ENCODE measurements at regions not wholly inside any gene's neighbourhood (a gene's known extent, or its start where the extent isn't known, plus 50 kb on each side); places are given as distances from the start of the nearest gene placed in this dataset.

DNA sequence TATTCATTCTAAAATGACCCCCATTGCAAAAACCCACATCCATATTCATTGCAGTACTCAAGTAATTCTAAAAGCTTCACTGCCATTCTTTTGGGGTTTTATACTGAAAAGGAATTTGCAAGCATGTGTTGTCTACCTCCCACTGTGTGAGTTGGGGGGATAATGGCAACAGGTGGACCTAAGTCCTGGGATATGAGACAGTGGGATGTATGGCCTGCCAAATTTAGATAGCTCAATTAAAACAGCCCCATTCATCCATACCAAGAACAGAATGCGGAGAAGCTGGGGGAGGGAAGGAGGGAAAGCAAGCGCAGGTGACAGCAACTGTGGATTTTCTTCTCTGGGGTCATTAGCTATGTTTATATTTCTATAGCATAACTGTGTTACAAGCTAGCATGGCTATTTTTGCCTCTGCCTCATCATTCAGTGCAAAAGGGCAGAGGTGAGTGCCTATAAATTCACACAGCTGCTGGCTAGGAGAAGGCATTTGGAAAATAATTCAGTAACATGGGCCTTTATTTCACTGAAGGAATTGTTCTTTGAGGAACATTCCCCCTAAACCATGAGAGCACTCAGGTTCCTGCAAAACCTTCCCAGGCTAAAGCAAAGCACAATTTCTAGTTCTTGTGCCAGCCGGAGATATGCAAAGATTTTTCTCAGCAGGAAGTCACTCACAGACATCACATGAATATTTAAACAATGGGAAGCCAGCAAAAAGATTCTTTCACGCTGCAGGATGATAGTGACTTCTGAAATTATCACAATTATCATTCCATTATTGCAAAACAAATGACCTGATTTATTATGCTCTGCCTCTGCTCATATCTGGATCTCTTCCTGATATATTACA is 393.9 kb upstream of the ACVR2A start:
- H3K36me3 ChIP-seq (ENCODE audit: control insufficient read depth, insufficient read depth, low read length): no peaks in the 10 kb centered on the region
- H3K4me3 ChIP-seq (ENCODE audit: low read depth, low read length): no peak overlapping the region
- no peaks in the 10 kb centered on the region for H3K27me3 ChIP-seq (ENCODE audit: control insufficient read depth, insufficient read depth, low read length)
- H3K27ac ChIP-seq (ENCODE audit: low read depth, low read length): no peak overlapping the region
- peaks cover 11% of the 10 kb centered on the region; the same call in 1 of the 2 replicates for H3K9me3 ChIP-seq (ENCODE audit: control insufficient read depth, insufficient read depth, low read depth, low read length)
- H3K4me1 ChIP-seq (ENCODE audit: control insufficient read depth, insufficient read depth, low read length): peaks cover 30% of the 10 kb centered on the region
- H3K9ac ChIP-seq (ENCODE audit: low read length): no peak overlapping the region

DNA sequence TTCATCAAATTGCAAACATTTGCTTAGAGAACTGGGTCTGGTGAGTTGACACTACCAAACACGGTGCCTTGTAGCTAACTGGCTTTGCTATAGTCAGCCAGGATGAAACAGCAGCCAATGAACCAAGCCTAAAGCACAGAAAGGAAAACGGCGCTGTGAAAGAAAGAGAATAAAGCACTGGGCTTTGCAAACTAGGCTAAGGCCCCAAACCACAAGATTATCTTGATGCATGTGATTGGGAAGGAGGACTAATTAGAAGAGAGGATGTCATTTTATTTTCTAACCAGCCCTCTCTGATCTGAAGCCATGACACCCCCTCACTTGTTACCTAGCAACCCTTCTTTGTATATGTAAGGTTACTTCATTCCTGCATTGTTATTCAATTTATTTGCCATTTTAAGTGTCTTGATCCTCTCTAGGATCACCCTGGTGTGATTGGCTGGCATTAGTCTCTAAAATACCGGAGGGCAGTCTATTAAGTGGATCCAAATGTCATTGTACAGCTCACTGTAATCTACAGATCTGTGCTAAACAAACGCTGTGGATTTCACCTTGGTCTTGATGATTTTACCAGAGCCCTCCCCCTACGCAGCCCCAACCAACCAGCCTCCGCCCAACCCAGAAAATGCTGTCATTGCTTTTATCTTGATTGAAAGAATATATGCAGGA is 395.4 kb upstream of the ACVR2A start:
- H3K4me3 ChIP-seq (ENCODE audit: low read depth, low read length): peak overlapping the region; percentile 35
- no peaks in the 10 kb centered on the region for H3K36me3 ChIP-seq (ENCODE audit: control insufficient read depth, insufficient read depth, low read length)
- H3K27me3 ChIP-seq (ENCODE audit: control insufficient read depth, insufficient read depth, low read length): no peaks in the 10 kb centered on the region
- H3K27ac ChIP-seq (ENCODE audit: low read depth, low read length): no peak overlapping the region
- H3K9me3 ChIP-seq (ENCODE audit: control insufficient read depth, insufficient read depth, low read depth, low read length): peaks cover 12% of the 10 kb centered on the region; the same call in 1 of the 2 replicates
- H3K9ac ChIP-seq (ENCODE audit: low read length): peak overlapping the region; percentile 37
- peaks cover 30% of the 10 kb centered on the region for H3K4me1 ChIP-seq (ENCODE audit: control insufficient read depth, insufficient read depth, low read length)

DNA sequence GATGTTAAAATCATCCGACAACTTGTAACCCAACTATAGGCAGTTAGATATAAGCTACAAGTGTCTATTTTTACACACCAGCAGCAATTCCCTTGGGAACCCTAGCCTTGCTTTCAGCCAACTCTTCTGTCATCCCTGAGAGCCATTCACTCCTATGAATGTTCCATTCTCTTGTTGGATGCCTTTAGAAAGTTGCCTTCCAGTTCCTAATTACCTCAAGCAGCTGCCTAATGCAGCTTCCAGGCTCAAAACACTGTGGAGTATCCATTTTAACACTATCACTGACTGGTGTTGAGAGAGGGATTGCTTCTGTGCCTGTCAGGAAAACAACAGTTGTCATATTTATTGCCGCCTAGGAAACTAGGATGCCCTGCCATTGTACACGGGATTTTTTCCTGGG is 402.0 kb upstream of the ACVR2A start:
- no peaks in the 10 kb centered on the region for H3K36me3 ChIP-seq (ENCODE audit: control insufficient read depth, insufficient read depth, low read length)
- H3K4me3 ChIP-seq (ENCODE audit: low read depth, low read length): no peak overlapping the region
- no peak overlapping the region for H3K9ac ChIP-seq (ENCODE audit: low read length)
- no peak overlapping the region for H3K27ac ChIP-seq (ENCODE audit: low read depth, low read length)
- no peaks in the 10 kb centered on the region for H3K27me3 ChIP-seq (ENCODE audit: control insufficient read depth, insufficient read depth, low read length)
- H3K9me3 ChIP-seq (ENCODE audit: control insufficient read depth, insufficient read depth, low read depth, low read length): peaks cover 12% of the 10 kb centered on the region; the same call in 1 of the 2 replicates
- no peaks in the 10 kb centered on the region; the same call in 1 of the 2 replicates for H3K4me1 ChIP-seq (ENCODE audit: control insufficient read depth, insufficient read depth, low read length)

DNA sequence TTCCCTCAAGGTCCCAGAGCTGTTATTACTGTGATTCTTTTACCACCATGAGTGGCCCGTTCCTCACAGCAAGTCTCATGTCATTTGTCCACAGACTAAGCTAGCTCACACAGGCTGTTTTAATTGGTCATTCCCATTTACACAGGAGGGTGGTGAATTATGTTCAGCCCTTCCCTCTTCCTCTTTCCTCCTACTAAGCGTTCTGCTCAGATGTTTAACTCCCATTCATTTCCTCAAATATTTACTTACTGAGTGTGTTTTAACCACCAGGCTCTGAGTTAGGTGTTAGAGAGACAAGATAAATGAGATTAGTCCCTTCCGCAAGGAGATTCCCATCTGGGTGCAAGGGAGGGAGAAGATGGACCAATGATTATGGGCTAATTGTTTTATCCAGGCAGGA is 403.6 kb upstream of the ACVR2A start:
- Histone ChIP-seq H3K36me3 (ENCODE audit: control insufficient read depth, insufficient read depth, low read length) (no peaks in the 10 kb centered on the region), H3K27me3 (ENCODE audit: control insufficient read depth, insufficient read depth, low read length) (no peaks in the 10 kb centered on the region), H3K9ac (ENCODE audit: low read length) (no peak overlapping the region), H3K4me1 (ENCODE audit: control insufficient read depth, insufficient read depth, low read length) (no peaks in the 10 kb centered on the region; the same call in 1 of the 2 replicates), H3K4me3 (ENCODE audit: low read depth, low read length) (no peak overlapping the region), H3K27ac (ENCODE audit: low read depth, low read length) (no peak overlapping the region), H3K9me3 (ENCODE audit: control insufficient read depth, insufficient read depth, low read depth, low read length) (peaks cover 4% of the 10 kb centered on the region; the same call in 1 of the 2 replicates)

DNA sequence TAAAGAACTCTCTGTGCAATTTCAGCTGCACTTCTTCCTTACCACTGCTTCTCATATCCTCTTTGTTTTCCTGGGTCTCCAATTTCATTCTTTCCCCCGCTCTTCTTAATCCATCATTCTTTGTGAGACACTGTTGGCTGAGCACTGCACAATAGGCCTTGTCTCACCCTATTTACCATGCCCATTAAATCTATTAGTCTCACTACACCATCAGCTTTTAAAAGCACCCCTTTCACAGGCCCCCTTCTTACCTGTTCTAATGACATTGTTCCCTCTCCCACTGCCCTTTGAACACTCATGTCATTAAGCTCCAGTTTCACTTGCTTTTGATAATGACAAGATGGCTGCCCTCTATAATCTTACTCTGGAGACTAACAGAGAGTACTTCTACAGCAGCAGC is 404.1 kb upstream of the ACVR2A start:
- no peak overlapping the region for H3K27ac ChIP-seq (ENCODE audit: low read depth, low read length)
- H3K27me3 ChIP-seq (ENCODE audit: control insufficient read depth, insufficient read depth, low read length): no peaks in the 10 kb centered on the region
- no peaks in the 10 kb centered on the region for H3K36me3 ChIP-seq (ENCODE audit: control insufficient read depth, insufficient read depth, low read length)
- no peaks in the 10 kb centered on the region for H3K9me3 ChIP-seq (ENCODE audit: control insufficient read depth, insufficient read depth, low read depth, low read length)
- H3K4me1 ChIP-seq (ENCODE audit: control insufficient read depth, insufficient read depth, low read length): no peaks in the 10 kb centered on the region; the same call in 1 of the 2 replicates
- no peak overlapping the region for H3K4me3 ChIP-seq (ENCODE audit: low read depth, low read length)
- H3K9ac ChIP-seq (ENCODE audit: low read length): no peak overlapping the region

DNA sequence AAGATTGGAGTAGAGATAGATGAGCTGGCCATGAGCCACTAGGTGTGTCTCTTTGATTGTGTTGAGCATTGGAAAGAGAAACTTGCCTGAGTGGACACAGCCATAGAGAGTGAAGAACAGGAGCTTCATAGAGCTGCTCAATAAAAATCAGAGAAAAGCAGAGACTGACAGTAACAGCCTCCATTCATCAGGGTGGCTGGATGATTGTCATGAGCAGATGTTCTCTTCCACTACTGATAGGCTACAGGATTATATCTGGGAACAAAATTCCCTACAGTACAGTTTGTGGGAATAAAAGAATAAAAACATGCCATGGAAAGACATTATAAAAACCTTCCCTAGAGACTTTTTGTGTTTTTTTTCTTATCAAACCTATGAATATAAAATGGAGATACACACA is 404.8 kb upstream of the ACVR2A start:
- no peaks in the 10 kb centered on the region; the same call in 1 of the 2 replicates for H3K4me1 ChIP-seq (ENCODE audit: control insufficient read depth, insufficient read depth, low read length)
- no peaks in the 10 kb centered on the region for H3K9me3 ChIP-seq (ENCODE audit: control insufficient read depth, insufficient read depth, low read depth, low read length)
- no peaks in the 10 kb centered on the region for H3K27me3 ChIP-seq (ENCODE audit: control insufficient read depth, insufficient read depth, low read length)
- no peak overlapping the region for H3K27ac ChIP-seq (ENCODE audit: low read depth, low read length)
- no peak overlapping the region for H3K9ac ChIP-seq (ENCODE audit: low read length)
- H3K4me3 ChIP-seq (ENCODE audit: low read depth, low read length): no peak overlapping the region
- no peaks in the 10 kb centered on the region for H3K36me3 ChIP-seq (ENCODE audit: control insufficient read depth, insufficient read depth, low read length)

DNA sequence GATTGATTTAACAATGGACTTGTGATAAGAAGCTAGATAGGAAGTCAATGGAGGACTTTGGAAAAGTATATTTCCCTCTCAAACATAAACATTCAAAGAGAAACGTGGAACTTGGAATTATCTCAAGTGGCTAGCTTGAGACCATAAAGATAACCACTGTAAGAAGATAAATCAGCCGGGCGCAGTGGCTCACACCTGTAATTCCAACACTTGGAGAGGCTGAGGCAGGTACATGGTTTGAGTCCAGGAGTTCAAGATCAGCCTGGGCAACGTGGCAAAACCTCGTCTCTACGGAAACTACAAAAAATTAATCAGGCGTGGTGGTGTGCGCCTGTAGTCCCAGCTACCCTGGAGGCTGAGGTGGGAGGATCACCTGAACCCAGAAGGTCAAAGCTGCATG is 405.9 kb upstream of the ACVR2A start:
- H3K27me3 ChIP-seq (ENCODE audit: control insufficient read depth, insufficient read depth, low read length): no peaks in the 10 kb centered on the region
- H3K4me3 ChIP-seq (ENCODE audit: low read depth, low read length): no peak overlapping the region
- H3K27ac ChIP-seq (ENCODE audit: low read depth, low read length): no peak overlapping the region
- H3K9me3 ChIP-seq (ENCODE audit: control insufficient read depth, insufficient read depth, low read depth, low read length): no peaks in the 10 kb centered on the region
- H3K4me1 ChIP-seq (ENCODE audit: control insufficient read depth, insufficient read depth, low read length): no peaks in the 10 kb centered on the region; the same call in 1 of the 2 replicates
- no peak overlapping the region for H3K9ac ChIP-seq (ENCODE audit: low read length)
- H3K36me3 ChIP-seq (ENCODE audit: control insufficient read depth, insufficient read depth, low read length): no peaks in the 10 kb centered on the region

DNA sequence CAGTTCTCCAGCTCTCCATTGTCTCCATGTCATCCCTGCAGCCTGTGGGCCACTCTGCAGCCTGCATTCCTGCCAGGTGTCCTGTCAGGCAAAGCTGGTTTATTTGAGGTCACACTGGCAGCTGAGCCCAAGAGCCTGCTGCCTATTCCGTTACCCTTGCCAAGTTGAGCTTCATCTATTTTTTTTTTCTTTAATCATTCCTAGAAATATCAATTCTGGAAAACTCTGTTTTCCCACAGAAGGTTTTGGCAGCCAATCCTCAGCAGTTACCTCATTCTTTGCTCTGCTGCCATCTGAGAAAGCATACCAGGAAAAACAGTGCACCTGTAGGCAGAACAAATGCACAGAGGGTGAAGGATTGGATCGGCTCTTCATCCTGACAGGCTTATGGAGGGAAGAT is 411.0 kb upstream of the ACVR2A start:
- no peak overlapping the region for H3K9ac ChIP-seq (ENCODE audit: low read length)
- H3K9me3 ChIP-seq (ENCODE audit: control insufficient read depth, insufficient read depth, low read depth, low read length): no peaks in the 10 kb centered on the region
- H3K27ac ChIP-seq (ENCODE audit: low read depth, low read length): no peak overlapping the region
- no peak overlapping the region for H3K4me3 ChIP-seq (ENCODE audit: low read depth, low read length)
- H3K27me3 ChIP-seq (ENCODE audit: control insufficient read depth, insufficient read depth, low read length): no peaks in the 10 kb centered on the region
- H3K36me3 ChIP-seq (ENCODE audit: control insufficient read depth, insufficient read depth, low read length): no peaks in the 10 kb centered on the region
- no peaks in the 10 kb centered on the region for H3K4me1 ChIP-seq (ENCODE audit: control insufficient read depth, insufficient read depth, low read length)

DNA sequence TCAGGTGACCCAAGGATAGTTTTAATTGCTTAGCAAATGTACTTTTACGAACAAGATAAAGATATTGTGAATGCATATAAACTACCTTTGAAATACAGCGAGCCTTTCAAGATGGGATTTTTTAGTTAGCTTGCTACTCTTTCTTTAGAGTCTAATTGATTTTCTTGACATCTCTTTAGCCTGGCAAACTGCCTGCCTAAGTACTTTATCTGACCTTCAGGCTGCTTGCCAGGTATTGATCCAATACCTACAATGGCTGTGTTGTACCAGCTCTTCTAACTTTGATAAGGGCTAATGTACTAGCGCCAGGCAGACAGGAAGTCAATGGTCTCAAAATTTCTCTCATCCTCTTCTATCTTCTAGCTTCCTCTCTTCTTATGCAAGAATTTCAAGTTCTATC is 414.4 kb upstream of the ACVR2A start:
- Histone ChIP-seq H3K27me3 (ENCODE audit: control insufficient read depth, insufficient read depth, low read length) (no peaks in the 10 kb centered on the region), H3K4me1 (ENCODE audit: control insufficient read depth, insufficient read depth, low read length) (no peaks in the 10 kb centered on the region), H3K27ac (ENCODE audit: low read depth, low read length) (no peak overlapping the region), H3K9me3 (ENCODE audit: control insufficient read depth, insufficient read depth, low read depth, low read length) (no peaks in the 10 kb centered on the region), H3K36me3 (ENCODE audit: control insufficient read depth, insufficient read depth, low read length) (no peaks in the 10 kb centered on the region), H3K4me3 (ENCODE audit: low read depth, low read length) (no peak overlapping the region), H3K9ac (ENCODE audit: low read length) (no peak overlapping the region)

DNA sequence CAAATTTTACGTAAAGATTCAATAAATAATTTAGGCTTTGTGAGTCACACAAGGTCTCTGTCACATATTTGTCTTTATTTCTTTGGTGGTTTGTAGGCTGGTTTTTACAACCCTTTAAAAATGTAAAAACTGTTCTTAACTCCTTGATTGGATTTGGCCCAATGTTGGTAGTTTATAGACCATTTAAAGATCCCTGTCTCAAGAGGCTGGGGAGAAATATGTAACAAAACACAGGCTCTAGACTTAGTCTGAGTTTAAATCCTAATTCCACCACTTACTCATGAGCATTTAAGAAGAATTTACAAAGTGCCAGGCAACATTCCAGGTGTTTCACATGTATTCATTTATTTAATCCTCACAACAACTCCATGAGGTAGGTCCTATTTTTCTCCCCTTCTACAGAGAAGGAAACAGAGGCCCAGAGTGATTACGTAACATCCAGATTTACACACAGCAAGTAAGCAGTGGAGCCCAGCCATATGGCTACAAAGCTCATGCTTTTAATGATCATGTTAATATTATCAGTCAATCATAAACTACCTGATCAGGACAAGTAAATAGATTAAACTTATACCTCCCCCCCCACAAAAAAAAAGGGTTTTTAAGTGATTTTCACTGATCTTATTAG is 416.6 kb upstream of the ACVR2A start:
- H3K27me3 ChIP-seq (ENCODE audit: control insufficient read depth, insufficient read depth, low read length): no peaks in the 10 kb centered on the region

More for the DNA sequence above, 416.6 kb upstream of the ACVR2A start:
- no peaks in the 10 kb centered on the region for H3K4me1 ChIP-seq (ENCODE audit: control insufficient read depth, insufficient read depth, low read length)
- H3K9me3 ChIP-seq (ENCODE audit: control insufficient read depth, insufficient read depth, low read depth, low read length): no peaks in the 10 kb centered on the region
- no peak overlapping the region for H3K9ac ChIP-seq (ENCODE audit: low read length)
- no peak overlapping the region for H3K4me3 ChIP-seq (ENCODE audit: low read depth, low read length)
- H3K27ac ChIP-seq (ENCODE audit: low read depth, low read length): no peak overlapping the region
- no peaks in the 10 kb centered on the region for H3K36me3 ChIP-seq (ENCODE audit: control insufficient read depth, insufficient read depth, low read length)

Measured in HUES6 (cell line).